CD4-positive, alpha-beta T cell treated with Interleukin-21 for 1 hour (primary cell): ENCODE measurements at regions not wholly inside any gene's neighbourhood (a gene's known extent, or its start where the extent isn't known, plus 50 kb on each side); places are given as distances from the start of the nearest gene placed in this dataset.
"Not testable (repeated sequence)": the region's sequence is repeated elsewhere in the genome, so short reads cannot be mapped to it uniquely, and the experiment has no call there.

Source experiments
- DNase-seq: peaks from one replicate; pipeline ENCODE4 v3.0.0-alpha.2; 2020

GRCh38 chr12:91261820-91262676 lies 79.4 kb upstream of the DCN start:
- DNase-seq, result no peak

GRCh38 chr12:91256411-91256810 lies 73.8 kb upstream of the DCN start:
- no peak for DNase-seq

GRCh38 chr12:91252341-91252740 lies 69.7 kb upstream of the DCN start:
- DNase-seq, result no peak

GRCh38 chr12:91250273-91250665 lies 67.7 kb upstream of the DCN start:
- no peak for DNase-seq

GRCh38 chr12:91249518-91250272 lies 67.1 kb upstream of the DCN start:
- DNase-seq, result no peak

- DNase-seq, result no peak
Measured at GRCh38 chr12:91249054-91249453, 66.4 kb upstream of the DCN start.

- not testable (repeated sequence) for DNase-seq
Measured at GRCh38 chr12:91243177-91243576, 60.6 kb upstream of the DCN start.

- no peak for DNase-seq
Measured at GRCh38 chr12:91241756-91242155, 59.1 kb upstream of the DCN start.

- no peak for DNase-seq
Measured at GRCh38 chr12:91240386-91241095, 57.9 kb upstream of the DCN start.

GRCh38 chr12:91239481-91239880 lies 56.9 kb upstream of the DCN start:
- no peak for DNase-seq
